CD4-positive, alpha-beta T cell treated with Interleukin-17A for 1 hour (primary cell): ENCODE measurements at regions not wholly inside any gene's neighbourhood (a gene's known extent, or its start where the extent isn't known, plus 50 kb on each side); places are given as distances from the start of the nearest gene placed in this dataset.
"Not testable (repeated sequence)": the region's sequence is repeated elsewhere in the genome, so short reads cannot be mapped to it uniquely, and the experiment has no call there.

ENCODE experiments used
- DNase-seq: peaks from one replicate; pipeline ENCODE4 v3.0.0-alpha.2; 2020

- DNase-seq: no peak
Measured at GRCh38 chr5:124044613-124045012, 532.6 kb downstream of the CSNK1G3 start.

- DNase-seq: no peak
Measured at GRCh38 chr5:124043456-124043855, 531.5 kb downstream of the CSNK1G3 start.

- DNase-seq: no peak
Measured at GRCh38 chr5:124040799-124041198, 528.8 kb downstream of the CSNK1G3 start.

GRCh38 chr5:124039410-124039809 lies 527.4 kb downstream of the CSNK1G3 start:
- DNase-seq: no peak

- DNase-seq: no peak
Measured at GRCh38 chr5:124036786-124037185, 524.8 kb downstream of the CSNK1G3 start.

GRCh38 chr5:124034963-124035362 lies 523.0 kb downstream of the CSNK1G3 start:
- no peak for DNase-seq

- no peak for DNase-seq
Measured at GRCh38 chr5:124034083-124034700, 522.2 kb downstream of the CSNK1G3 start.

- no peak for DNase-seq
Measured at GRCh38 chr5:124030043-124030491, 518.1 kb downstream of the CSNK1G3 start.

- no peak for DNase-seq
Measured at GRCh38 chr5:124027441-124027840, 515.5 kb downstream of the CSNK1G3 start.

GRCh38 chr5:124025306-124025845 lies 513.4 kb downstream of the CSNK1G3 start:
- no peak for DNase-seq

- no peak for DNase-seq
Measured at GRCh38 chr5:124022966-124023365, 511.0 kb downstream of the CSNK1G3 start.

- DNase-seq: no peak
Measured at GRCh38 chr5:124021776-124022175, 509.8 kb downstream of the CSNK1G3 start.

- no peak for DNase-seq
Measured at GRCh38 chr5:124021066-124021641, 509.2 kb downstream of the CSNK1G3 start.

- DNase-seq: not testable (repeated sequence)
Measured at GRCh38 chr5:124017321-124017720, 505.3 kb downstream of the CSNK1G3 start.

- DNase-seq: no peak
Measured at GRCh38 chr5:124007675-124008398, 495.9 kb downstream of the CSNK1G3 start.

GRCh38 chr5:124001036-124001615 lies 489.1 kb downstream of the CSNK1G3 start:
- DNase-seq: no peak

- no peak for DNase-seq
Measured at GRCh38 chr5:124000538-124000937, 488.6 kb downstream of the CSNK1G3 start.

GRCh38 chr5:123997462-123998215 lies 485.7 kb downstream of the CSNK1G3 start:
- no peak for DNase-seq

- DNase-seq: no peak
Measured at GRCh38 chr5:123997064-123997461, 485.1 kb downstream of the CSNK1G3 start.

- DNase-seq: no peak
Measured at GRCh38 chr5:123992641-123993040, 480.7 kb downstream of the CSNK1G3 start.

- no peak for DNase-seq
Measured at GRCh38 chr5:123987956-123988355, 476.0 kb downstream of the CSNK1G3 start.

GRCh38 chr5:123976379-123977033 lies 464.5 kb downstream of the CSNK1G3 start:
- no peak for DNase-seq
